CD4-positive, CD25-positive, alpha-beta regulatory T cell (primary cell): ENCODE measurements at regions not wholly inside any gene's neighbourhood (a gene's known extent, or its start where the extent isn't known, plus 50 kb on each side); places are given as distances from the start of the nearest gene placed in this dataset.

ENCODE experiments used
- ATAC-seq, 2 donors: fragments of 150-1000 bp; cut with Tn5 transposase; one replicate each; pipeline ENCODE4 v1.10.0; 2021; ENCODE audit warnings: low read depth in 2 of 2, moderate number of reproducible peaks in 2 of 2, moderate library complexity in 1 of 2
- DNase-seq, 3 donors: peaks; one replicate each; pipeline versions ENCODE4 v3.0.0 to v3.0.0-alpha.2; 2012 to 2022; ENCODE audit warnings: mixed read lengths in 1 of 3
- H3K27ac ChIP-seq: one replicate; pipeline ENCODE4 v1.7.0; 2013; ENCODE audit warnings: mild to moderate bottlenecking, low read length; ENCODE audit not compliant: insufficient read depth, poor library complexity, severe bottlenecking
- H3K27me3 ChIP-seq: one replicate; pipeline ENCODE4 v1.7.0; 2013; ENCODE audit warnings: low read length; ENCODE audit not compliant: control insufficient read depth, insufficient read depth
- H3K36me3 ChIP-seq: one replicate; pipeline ENCODE4 v1.7.0; 2013; ENCODE audit warnings: mild to moderate bottlenecking, low read length, moderate library complexity; ENCODE audit not compliant: control insufficient read depth, insufficient read depth
- H3K4me1 ChIP-seq: 2 replicates; pipeline ENCODE4 v1.7.0; 2013; ENCODE audit warnings: mild to moderate bottlenecking, low read length; ENCODE audit not compliant: insufficient read depth, control insufficient read depth, poor library complexity, severe bottlenecking
- H3K4me3 ChIP-seq: one replicate; pipeline ENCODE4 v1.7.0; 2013; ENCODE audit warnings: low read depth, mild to moderate bottlenecking, low read length, moderate library complexity
- H3K9me3 ChIP-seq, 2 experiments: 1 replicate in 1 of 2; 2 replicates in 1 of 2; pipeline ENCODE4 v1.7.0; 2013; ENCODE audit warnings: low read length in 2 of 2, mild to moderate bottlenecking in 1 of 2, moderate library complexity in 1 of 2; ENCODE audit not compliant: control insufficient read depth in 2 of 2
- H3K27ac Mint-ChIP-seq, 3 donors: one replicate each; pipeline ENCODE4 v1.8.0; 2020 to 2022; ENCODE audit warnings: mild to moderate bottlenecking in 3 of 3, mixed read lengths in 3 of 3, moderate library complexity in 2 of 3
- H3K27me3 Mint-ChIP-seq: one replicate; pipeline ENCODE4 v1.8.0; 2022; ENCODE audit warnings: mild to moderate bottlenecking, mixed read lengths
- H3K36me3 Mint-ChIP-seq: one replicate; pipeline ENCODE4 v1.8.0; 2020; ENCODE audit warnings: mixed read lengths
- H3K4me1 Mint-ChIP-seq, 4 donors: one replicate each; pipeline ENCODE4 v1.8.0; 2020 to 2022; ENCODE audit warnings: mixed read lengths in 4 of 4, mild to moderate bottlenecking in 1 of 4
- H3K4me3 Mint-ChIP-seq, 4 donors: one replicate each; pipeline ENCODE4 v1.8.0; 2020 to 2022; ENCODE audit warnings: mild to moderate bottlenecking in 4 of 4, mixed read lengths in 4 of 4, moderate library complexity in 3 of 4
- H3K9me3 Mint-ChIP-seq, 7 donors: one replicate each; pipeline ENCODE4 v1.8.0; 2020 to 2022; ENCODE audit warnings: mixed read lengths in 7 of 7, mild to moderate bottlenecking in 3 of 7, moderate library complexity in 2 of 7

- Mint-ChIP-seq H3K36me3 (peaks cover 3% of the 10 kb centered on the region), H3K4me3 (no peak overlapping the region), H3K9me3 (peaks cover 0 to 8% (median 3%) of the 10 kb centered on the region in 7 donors), H3K4me1 (peaks cover 0 to 4% (median 2%) of the 10 kb centered on the region in 4 donors), H3K27me3 (peaks cover 20% of the 10 kb centered on the region), H3K27ac (no peak overlapping the region)
- Histone ChIP-seq H3K4me3 (no peak overlapping the region), H3K9me3 (peaks cover 0 to 3% of the 10 kb centered on the region in 2 experiments), H3K27me3 (peaks cover 6% of the 10 kb centered on the region), H3K27ac (no peak overlapping the region), H3K36me3 (no peaks in the 10 kb centered on the region), H3K4me1 (no peaks in the 10 kb centered on the region)
- DNase-seq (no peak), ATAC-seq (no peak)
Measured at GRCh38 chr13:97101912-97102708, 107.8 kb upstream of the OXGR1 start.

DNA sequence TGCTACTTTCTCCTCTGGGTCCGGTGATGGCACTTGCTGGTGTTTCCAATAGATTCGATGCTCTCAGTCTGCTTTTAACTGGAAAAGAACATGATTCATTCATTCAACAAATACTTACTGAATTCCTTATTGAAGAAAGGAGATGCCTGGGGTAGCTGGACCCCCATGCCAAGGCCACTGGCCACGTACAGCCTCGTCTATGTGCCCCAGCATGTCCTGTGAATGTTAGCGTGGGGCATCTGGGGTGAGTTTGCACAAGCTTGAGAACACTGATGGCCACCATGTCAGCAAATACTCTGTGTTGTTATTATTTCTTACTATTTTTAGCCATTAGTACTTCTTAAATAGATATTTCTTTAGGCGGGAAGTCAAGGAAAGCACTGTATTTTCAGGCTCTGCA lies 112.0 kb upstream of the OXGR1 start:
- Mint-ChIP-seq H3K27me3 (peaks cover 7% of the 10 kb centered on the region), H3K27ac (no peak overlapping the region), H3K4me1 (peaks cover 0 to 12% (median 6%) of the 10 kb centered on the region in 4 donors), H3K36me3 (peaks cover 3% of the 10 kb centered on the region), H3K4me3 (no peak overlapping the region), H3K9me3 (peaks cover 0 to 3% (median 2%) of the 10 kb centered on the region in 7 donors)
- Histone ChIP-seq H3K27me3 (peaks cover 5% of the 10 kb centered on the region), H3K27ac (no peak overlapping the region), H3K4me3 (no peak overlapping the region), H3K9me3 (peaks cover 0 to 1% of the 10 kb centered on the region in 2 experiments), H3K4me1 (no peaks in the 10 kb centered on the region), H3K36me3 (no peaks in the 10 kb centered on the region)
- ATAC-seq (no peak), DNase-seq (no peak)

DNA sequence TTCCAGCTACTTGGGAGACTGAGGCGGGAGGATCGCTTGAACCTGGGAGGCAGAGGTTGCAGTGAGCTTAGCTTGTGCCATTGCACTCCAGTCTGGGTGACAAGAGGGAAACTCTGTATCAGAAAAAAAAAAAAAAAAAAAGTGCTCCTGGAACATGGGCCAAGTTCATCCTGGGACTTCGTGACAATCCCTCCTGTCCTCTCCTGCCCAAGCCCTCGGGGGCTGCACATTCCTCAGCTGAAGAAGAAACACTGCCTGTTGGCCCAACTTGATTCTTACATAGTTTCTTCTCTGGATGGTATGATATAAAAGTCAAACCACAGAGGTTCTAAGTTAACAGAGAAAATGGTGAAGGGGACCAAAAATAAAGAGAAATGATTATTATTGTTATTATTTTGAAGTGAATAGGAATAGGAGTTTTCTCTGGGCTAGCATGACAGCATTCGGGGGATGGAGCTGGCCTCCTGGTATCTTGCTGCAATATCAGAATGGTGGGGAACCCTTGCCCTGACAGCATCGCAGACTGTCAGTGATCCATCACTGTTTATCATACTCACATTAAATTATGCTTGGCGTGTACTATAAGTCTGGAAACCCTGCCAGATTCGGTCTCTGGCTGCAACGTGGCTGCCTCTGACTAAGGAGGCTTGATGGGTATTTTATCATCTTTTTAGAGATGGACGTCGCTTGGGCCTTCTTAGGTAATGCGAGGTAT lies 113.7 kb upstream of the OXGR1 start:
- H3K9me3 ChIP-seq, result no peaks in the 10 kb centered on the region
- no peak for DNase-seq
- ATAC-seq, result no peak
- H3K27me3 Mint-ChIP-seq, result no peaks in the 10 kb centered on the region
- no peak overlapping the region for H3K4me3 Mint-ChIP-seq
- H3K4me1 Mint-ChIP-seq, result peaks cover 0 to 12% (median 6%) of the 10 kb centered on the region in 4 donors
- H3K36me3 ChIP-seq, result no peaks in the 10 kb centered on the region
- H3K36me3 Mint-ChIP-seq, result peaks cover 1% of the 10 kb centered on the region
- H3K27ac ChIP-seq, result no peak overlapping the region
- no peak overlapping the region for H3K27ac Mint-ChIP-seq
- H3K4me3 ChIP-seq, result no peak overlapping the region
- peaks cover 0 to 2% (median 0%) of the 10 kb centered on the region in 7 donors for H3K9me3 Mint-ChIP-seq
- no peaks in the 10 kb centered on the region for H3K4me1 ChIP-seq
- no peaks in the 10 kb centered on the region for H3K27me3 ChIP-seq

DNA sequence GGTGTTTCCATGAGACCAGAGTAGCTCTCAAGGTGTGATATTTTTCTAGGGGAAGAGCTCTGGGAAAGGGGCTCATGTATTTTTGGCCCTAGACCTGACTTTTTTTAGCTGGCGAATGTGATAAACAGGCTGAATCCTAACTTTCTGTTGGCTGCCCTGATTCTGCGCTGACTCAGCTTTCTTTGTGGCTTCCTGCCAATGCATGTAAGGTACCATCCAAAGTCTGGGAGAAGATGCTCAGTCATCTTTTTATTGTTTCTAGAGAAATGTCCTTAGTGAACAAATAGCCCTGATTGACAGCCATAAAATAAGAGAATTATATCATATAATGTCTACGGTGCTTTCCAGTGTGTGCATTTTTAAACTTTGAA lies 113.6 kb upstream of the MBNL2 start:
- Histone ChIP-seq H3K36me3 (no peaks in the 10 kb centered on the region), H3K27me3 (no peaks in the 10 kb centered on the region), H3K4me1 (no peaks in the 10 kb centered on the region), H3K9me3 (no peaks in the 10 kb centered on the region), H3K4me3 (no peak overlapping the region), H3K27ac (no peak overlapping the region)
- H3K27me3 Mint-ChIP-seq, result no peaks in the 10 kb centered on the region
- H3K9me3 Mint-ChIP-seq, result peaks cover 0 to 1% (median 0%) of the 10 kb centered on the region in 7 donors
- ATAC-seq, result no peak
- H3K4me3 Mint-ChIP-seq, result no peak overlapping the region
- H3K27ac Mint-ChIP-seq, result no peak overlapping the region
- H3K4me1 Mint-ChIP-seq, result peaks cover 0 to 12% (median 7%) of the 10 kb centered on the region in 4 donors
- no peaks in the 10 kb centered on the region for H3K36me3 Mint-ChIP-seq
- no peak for DNase-seq

DNA sequence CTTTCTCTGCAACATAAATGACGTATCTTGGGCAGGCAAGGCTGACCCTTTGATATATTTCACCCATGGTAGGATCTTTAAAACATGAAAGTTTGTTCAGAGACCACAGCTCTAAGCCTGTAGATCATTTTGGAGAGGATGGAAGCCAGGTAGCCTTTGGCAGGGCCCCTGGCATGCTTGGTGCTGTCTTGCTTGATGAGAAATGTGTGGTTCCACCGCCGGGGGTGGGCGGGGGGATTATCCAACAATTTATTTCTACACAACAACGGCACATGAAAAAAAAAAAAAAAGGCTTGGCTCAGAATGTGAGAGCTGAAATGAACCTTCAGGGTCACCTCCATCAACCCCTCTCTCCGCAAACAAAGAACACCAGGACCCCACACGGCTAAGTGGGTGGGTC lies 112.9 kb upstream of the MBNL2 start:
- H3K9me3 ChIP-seq, result no peaks in the 10 kb centered on the region
- Mint-ChIP-seq H3K4me1 (peaks cover 0 to 13% (median 10%) of the 10 kb centered on the region in 4 donors), H3K27ac (peak overlapping the region in 2 of 3 donors; percentile 57 to 74), H3K27me3 (no peaks in the 10 kb centered on the region), H3K4me3 (no peak overlapping the region), H3K36me3 (no peaks in the 10 kb centered on the region), H3K9me3 (peaks cover 0 to 1% (median 0%) of the 10 kb centered on the region in 7 donors)
- no peak for DNase-seq
- ATAC-seq, result no peak
- H3K36me3 ChIP-seq, result no peaks in the 10 kb centered on the region
- H3K4me1 ChIP-seq, result no peaks in the 10 kb centered on the region
- no peaks in the 10 kb centered on the region for H3K27me3 ChIP-seq
- H3K27ac ChIP-seq, result no peak overlapping the region
- H3K4me3 ChIP-seq, result no peak overlapping the region

DNA sequence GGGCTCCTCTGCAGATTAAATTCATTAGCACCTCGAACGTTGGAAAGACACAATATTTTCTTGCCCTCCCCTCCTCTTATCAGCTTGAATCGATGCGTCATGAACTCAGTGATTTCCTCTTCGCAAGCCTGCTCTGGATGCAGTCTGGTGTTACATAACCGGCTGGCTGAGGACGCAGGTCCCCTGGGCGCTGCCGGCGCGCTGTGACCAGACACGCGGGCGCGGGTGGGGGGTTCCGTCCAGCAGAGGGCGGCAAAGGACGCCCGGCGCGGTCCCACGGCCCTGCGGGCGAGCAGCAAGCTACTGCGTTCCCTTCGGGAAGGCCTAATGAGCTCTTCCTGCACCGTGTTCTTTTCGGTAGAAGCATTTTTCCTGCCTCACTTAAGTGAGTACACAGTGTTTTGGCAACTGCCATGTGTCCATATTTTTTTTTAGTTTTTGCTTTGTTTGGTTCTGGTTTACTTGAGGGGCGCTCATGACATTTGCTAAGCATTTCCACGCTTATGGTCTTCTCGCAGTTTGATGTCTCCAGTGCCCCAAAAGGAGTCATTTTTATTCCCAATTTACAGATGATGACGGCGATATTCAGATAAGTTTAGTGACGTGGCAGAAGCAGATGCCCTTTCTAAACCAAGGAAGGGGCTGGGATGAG lies 112.2 kb upstream of the MBNL2 start:
- H3K36me3 Mint-ChIP-seq, result no peaks in the 10 kb centered on the region
- Histone ChIP-seq H3K9me3 (no peaks in the 10 kb centered on the region), H3K27ac (no peak overlapping the region), H3K27me3 (no peaks in the 10 kb centered on the region), H3K4me1 (no peaks in the 10 kb centered on the region), H3K4me3 (no peak overlapping the region), H3K36me3 (no peaks in the 10 kb centered on the region)
- H3K9me3 Mint-ChIP-seq, result peaks cover 0 to 1% (median 0%) of the 10 kb centered on the region in 7 donors
- peaks cover 0 to 13% (median 8%) of the 10 kb centered on the region in 4 donors for H3K4me1 Mint-ChIP-seq
- H3K4me3 Mint-ChIP-seq, result peak overlapping the region in 3 of 4 donors; percentile 36 to 66 (median 52)
- DNase-seq (peak; percentile 61 to 74 (median 72)), ATAC-seq (peak; percentile 91)
- no peaks in the 10 kb centered on the region for H3K27me3 Mint-ChIP-seq
- peak overlapping the region; percentile 13 to 74 (median 57) for H3K27ac Mint-ChIP-seq

DNA sequence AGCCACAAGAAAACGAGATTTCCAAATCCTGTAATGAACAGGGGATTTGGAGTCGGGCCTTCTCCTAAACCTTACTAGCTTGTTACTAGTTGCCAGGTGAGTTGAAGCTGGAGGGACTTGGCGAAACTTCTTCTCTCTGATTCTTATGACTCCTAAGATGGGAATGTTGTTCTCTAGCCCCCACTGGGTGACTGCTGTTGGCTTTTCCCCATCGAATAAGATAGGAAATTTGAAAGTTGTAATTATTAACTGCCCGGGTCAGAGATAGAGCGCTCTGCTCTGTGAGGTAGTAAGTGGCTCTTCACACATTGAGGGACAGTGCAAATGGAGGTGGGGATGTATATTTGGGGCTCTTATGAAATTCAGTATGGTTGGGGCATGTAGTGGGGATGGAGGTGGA lies 111.2 kb upstream of the MBNL2 start:
- no peaks in the 10 kb centered on the region for H3K27me3 Mint-ChIP-seq
- no peak for ATAC-seq
- no peak for DNase-seq
- no peaks in the 10 kb centered on the region for H3K9me3 ChIP-seq
- H3K4me3 Mint-ChIP-seq, result no peak overlapping the region
- H3K4me1 ChIP-seq, result no peaks in the 10 kb centered on the region
- H3K27ac Mint-ChIP-seq, result peak overlapping the region in 1 of 3 donors; percentile 1
- H3K9me3 Mint-ChIP-seq, result no peaks in the 10 kb centered on the region
- H3K4me1 Mint-ChIP-seq, result peaks cover 0 to 13% (median 8%) of the 10 kb centered on the region in 4 donors
- no peaks in the 10 kb centered on the region for H3K27me3 ChIP-seq
- no peak overlapping the region for H3K4me3 ChIP-seq
- H3K27ac ChIP-seq, result no peak overlapping the region
- no peaks in the 10 kb centered on the region for H3K36me3 ChIP-seq
- no peaks in the 10 kb centered on the region for H3K36me3 Mint-ChIP-seq
